ENCODE measurements at regions not wholly inside any gene's neighbourhood (a gene's known extent, or its start where the extent isn't known, plus 50 kb on each side); places are given as distances from the start of the nearest gene placed in this dataset.
A peak's percentile ranks its signal among the peaks of the same experiment; 100 is the strongest.

DNA sequence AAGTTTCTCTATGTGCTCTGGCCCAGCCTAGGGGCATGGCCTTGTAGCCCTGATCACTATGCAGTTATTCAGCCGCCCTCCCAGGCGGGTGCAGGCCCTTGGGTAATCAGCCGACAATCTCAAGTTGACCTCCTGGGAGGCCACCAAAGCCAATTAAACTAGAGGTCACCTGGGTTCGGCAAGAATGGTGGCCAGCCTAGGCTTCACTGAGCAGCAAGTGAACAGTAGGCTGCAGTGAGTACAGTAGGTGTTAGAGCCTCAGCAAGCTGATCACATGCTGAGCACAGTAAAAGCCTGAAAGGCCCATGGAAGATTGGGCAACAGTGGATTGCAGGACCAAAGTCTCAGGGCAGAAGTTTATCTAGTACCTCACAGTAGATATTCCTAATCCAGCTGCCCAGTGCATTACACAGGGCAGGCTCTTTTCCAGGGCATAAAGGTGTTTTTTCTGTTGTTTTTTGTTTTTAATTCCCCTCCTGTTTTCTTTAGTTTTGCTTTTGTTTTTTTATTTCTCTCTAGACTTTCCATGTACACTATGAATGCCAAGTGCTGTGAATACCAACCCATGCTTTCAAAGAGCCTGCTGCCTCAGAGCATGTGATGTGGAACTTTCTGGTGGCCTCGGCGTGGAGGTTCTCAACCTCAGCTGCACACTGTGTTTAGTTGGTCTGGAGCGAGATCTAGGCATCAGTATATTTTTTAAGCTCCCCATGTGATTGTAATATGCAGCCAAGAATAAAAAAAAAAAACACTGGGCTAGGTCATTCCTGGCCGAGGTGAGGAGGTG, 55.9 kb upstream of the ATL2 start (continued):
- TF ChIP-seq PATZ1 (CRISPR knock-in tag; IDR thresholded peaks at IDR 0.05): peak; percentile 72
- peak; percentile 80; the same call in 1 of the 2 replicates for TF ChIP-seq SSRP1 (CRISPR knock-in tag; IDR thresholded peaks at IDR 0.05)
- TF ChIP-seq ZNF777 (CRISPR knock-in tag; IDR thresholded peaks at IDR 0.05): no peak
- no peak for TF ChIP-seq ZNF572 (CRISPR knock-in tag; IDR thresholded peaks at IDR 0.05)
- peak; percentile 77; the same call in 1 of the 2 replicates for TF ChIP-seq ZNF567 (CRISPR knock-in tag; IDR thresholded peaks at IDR 0.05; ENCODE audit: borderline replicate concordance)
- TF ChIP-seq CSRNP1 (CRISPR knock-in tag; IDR thresholded peaks at IDR 0.05): 0 out of 2 replicates have a peak, but pooled peaks have one; percentile 53
- TF ChIP-seq ATF7-NPFF (CRISPR knock-in tag; IDR thresholded peaks at IDR 0.05; ENCODE audit: low read depth): no peak
- no peak for TF ChIP-seq PRMT3 (CRISPR knock-in tag; IDR thresholded peaks at IDR 0.05; ENCODE audit: borderline replicate concordance, low read depth)
- peak; percentile 50 for TF ChIP-seq ASH2L (IDR thresholded peaks at IDR 0.05; ENCODE audit: insufficient read length, low read depth, low read length)
- no peak for TF ChIP-seq RFX3 (CRISPR knock-in tag; IDR thresholded peaks at IDR 0.05)
- TF ChIP-seq ZNF101 (CRISPR knock-in tag; IDR thresholded peaks at IDR 0.05; ENCODE audit: borderline replicate concordance, low read depth): no peak
- TF ChIP-seq CEBPB (IDR thresholded peaks at IDR 0.05; ENCODE audit: borderline replicate concordance, low read depth, low read length): peak; percentile 99
- peak; percentile 62 to 64; a peak in 2 of 4 replicates for TF ChIP-seq HMGXB4 (CRISPR knock-in tag; IDR thresholded peaks at IDR 0.05; ENCODE audit: borderline replicate concordance in 1 of 2, low read depth in 1 of 2)
- TF ChIP-seq HHEX (CRISPR knock-in tag; IDR thresholded peaks at IDR 0.05): peak; percentile 71
- TF ChIP-seq, protein P1, sequence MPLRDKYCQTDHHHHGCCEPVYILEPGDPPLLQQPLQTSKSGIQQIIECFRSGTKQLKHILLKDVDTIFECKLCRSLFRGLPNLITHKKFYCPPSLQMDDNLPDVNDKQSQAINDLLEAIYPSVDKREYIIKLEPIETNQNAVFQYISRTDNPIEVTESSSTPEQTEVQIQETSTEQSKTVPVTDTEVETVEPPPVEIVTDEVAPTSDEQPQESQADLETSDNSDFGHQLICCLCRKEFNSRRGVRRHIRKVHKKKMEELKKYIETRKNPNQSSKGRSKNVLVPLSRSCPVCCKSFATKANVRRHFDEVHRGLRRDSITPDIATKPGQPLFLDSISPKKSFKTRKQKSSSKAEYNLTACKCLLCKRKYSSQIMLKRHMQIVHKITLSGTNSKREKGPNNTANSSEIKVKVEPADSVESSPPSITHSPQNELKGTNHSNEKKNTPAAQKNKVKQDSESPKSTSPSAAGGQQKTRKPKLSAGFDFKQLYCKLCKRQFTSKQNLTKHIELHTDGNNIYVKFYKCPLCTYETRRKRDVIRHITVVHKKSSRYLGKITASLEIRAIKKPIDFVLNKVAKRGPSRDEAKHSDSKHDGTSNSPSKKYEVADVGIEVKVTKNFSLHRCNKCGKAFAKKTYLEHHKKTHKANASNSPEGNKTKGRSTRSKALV (CRISPR knock-in tag; IDR thresholded peaks at IDR 0.05): peak; percentile 87
- TF ChIP-seq ELF4 (CRISPR knock-in tag; IDR thresholded peaks at IDR 0.05; ENCODE audit: borderline replicate concordance): no peak
- TF ChIP-seq FOXC1 (CRISPR knock-in tag; IDR thresholded peaks at IDR 0.05; ENCODE audit: borderline replicate concordance): no peak; the same call in none of the 2 replicates
